Hematopoietic multipotent progenitor cell treated with erythropoietin and hydrocortisone succinate and interleukin-3 and kit ligand, for 15 days (in vitro differentiated cells): ENCODE measurements at regions not wholly inside any gene's neighbourhood (a gene's known extent, or its start where the extent isn't known, plus 50 kb on each side); places are given as distances from the start of the nearest gene placed in this dataset.

Source experiments
- DNase-seq: peaks from one replicate; pipeline ENCODE4 v3.0.0-alpha.2; 2015; ENCODE audit warnings: low spot score

DNA sequence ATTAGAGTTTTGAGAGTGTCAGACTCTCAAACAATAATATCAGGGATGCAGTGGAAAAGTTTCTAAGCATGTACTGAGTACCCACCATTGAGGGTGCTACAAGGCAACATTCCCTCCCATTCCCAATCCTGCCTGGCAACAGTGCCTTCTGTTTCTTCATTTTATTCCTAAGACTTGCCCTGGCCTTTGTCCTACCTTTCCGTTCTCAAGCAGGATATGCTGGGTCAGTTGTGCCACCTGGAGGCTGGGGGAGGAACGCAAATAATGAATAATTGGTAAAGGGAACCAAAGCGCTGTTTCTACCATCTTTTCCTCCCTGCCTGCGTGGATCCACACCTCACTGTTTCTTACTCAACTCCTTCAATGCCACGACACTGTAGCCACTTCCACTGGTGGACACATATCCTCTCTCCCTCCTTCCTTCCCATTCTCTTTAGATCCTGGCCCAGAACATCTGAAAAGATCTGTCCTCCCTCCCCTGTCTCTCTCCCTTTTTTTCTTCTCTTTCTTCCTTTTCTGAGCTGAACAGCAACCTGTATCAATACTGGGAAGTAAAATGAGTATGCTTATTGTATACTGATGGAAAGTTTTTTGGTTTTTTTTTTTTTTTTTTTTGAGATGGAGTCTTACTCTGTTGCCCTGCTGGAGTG is 149.5 kb downstream of the C9orf152 start:
- DNase-seq, result no peak

DNA sequence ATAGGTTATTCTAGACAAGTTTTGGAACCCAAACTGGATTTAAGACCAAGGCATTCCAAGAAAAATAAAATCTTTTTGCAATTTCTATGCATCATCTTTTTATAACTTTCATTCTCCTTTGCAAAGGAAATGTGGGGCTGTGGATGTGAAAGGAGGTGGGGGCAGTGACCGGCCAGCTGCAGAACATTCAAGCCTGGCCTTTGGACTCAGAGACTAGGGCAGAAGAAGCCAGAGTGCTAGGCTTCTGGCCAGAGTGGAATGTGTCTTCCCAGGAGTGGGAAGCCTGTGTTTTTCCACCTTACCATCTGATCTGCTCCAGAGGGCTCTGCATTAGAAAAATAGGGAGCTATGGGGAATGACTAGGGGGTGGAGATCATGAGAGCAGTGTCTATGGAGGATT is 148.5 kb downstream of the C9orf152 start:
- DNase-seq, result no peak

DNA sequence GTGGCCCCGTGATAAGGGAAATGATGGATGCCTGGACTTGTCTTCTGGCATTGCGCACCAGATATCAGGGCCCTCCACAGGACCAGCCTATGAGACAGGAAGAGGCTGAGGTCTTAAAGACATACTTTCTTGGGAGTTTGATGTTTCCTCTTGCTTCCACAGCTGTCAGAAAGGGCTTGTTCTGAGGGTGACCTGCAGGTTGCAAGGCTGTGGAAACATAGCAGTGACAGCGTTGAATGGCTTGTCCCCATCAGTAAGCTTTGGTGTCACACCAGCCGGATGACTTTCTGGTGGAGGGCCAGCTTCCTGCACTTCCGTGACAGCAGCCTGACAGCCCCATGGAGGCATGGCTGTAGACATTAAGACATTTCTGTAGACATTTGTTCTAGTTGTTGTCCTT is 143.2 kb downstream of the C9orf152 start:
- DNase-seq, result no peak

- DNase-seq, result no peak
Observed at GRCh38 chr9:110065532-110065931, 142.4 kb downstream of the C9orf152 start.

- no peak for DNase-seq
Observed at GRCh38 chr9:110066929-110067716, 140.8 kb downstream of the C9orf152 start.

DNA sequence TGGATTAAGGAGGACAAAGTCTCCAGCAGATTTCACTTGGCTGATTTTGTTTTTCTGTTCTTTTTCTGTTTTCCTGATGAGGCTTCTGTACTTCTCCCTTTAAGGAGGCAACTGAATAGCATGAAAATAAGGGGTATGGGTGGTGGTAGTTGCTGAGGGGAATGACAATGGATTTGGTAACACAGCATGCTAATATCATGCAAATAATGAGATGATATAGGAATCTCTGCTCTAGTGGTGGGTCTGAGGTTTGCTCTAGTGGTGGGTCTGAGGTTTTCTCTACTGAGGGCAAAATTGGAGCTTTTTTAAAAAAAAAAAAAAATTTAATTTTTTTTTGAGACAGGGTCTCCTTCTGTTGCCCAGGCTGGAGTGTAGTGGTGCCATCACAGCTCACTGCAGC is 139.7 kb downstream of the C9orf152 start:
- DNase-seq, result no peak

- no peak for DNase-seq
Observed at GRCh38 chr9:110069326-110070248, 138.4 kb downstream of the C9orf152 start.

- DNase-seq, result no peak
Observed at GRCh38 chr9:110072597-110073355, 135.2 kb downstream of the C9orf152 start.

- no peak for DNase-seq
Observed at GRCh38 chr9:110073356-110073905, 134.5 kb downstream of the C9orf152 start.

DNA sequence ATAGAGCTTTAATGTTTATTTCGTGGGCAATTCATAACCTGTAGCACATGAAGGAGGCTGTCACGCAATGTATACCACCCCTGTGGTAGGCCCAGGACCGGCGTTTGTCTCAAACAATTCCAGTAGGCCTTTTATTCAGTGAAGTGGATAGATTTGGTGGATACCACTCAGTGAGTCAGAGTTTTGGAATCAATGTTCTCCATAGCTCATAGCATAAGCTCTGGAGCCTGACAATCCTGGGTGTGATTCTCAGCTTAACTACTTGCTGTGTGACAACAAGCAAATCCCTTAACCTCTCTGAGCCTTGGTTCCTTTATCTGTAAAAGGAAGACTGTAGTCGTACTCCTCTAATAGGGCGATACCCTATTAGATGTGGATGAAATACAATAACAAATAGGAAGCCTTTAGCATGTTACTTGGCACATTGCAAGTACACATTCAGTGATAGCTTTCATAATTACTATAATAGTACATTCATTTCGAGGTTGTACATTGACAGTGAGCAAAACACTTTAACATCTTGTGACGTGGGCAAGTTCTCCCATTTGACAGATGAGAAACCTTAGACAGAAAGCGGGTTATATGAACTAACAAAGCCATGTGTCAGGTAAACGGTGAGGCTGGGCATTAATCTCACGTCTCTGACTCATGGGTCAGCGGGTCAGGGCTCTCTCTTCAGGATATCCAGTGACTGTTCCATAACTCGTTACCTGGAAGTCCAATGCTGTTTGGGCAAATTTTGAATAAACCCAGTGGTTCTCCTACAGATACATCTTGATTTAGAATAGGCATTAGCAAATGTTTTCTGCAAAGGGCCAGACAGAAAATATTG is 130.8 kb downstream of the C9orf152 start:
- DNase-seq, result no peak

- no peak for DNase-seq
Observed at GRCh38 chr9:110077925-110078324, 130.0 kb downstream of the C9orf152 start.

DNA sequence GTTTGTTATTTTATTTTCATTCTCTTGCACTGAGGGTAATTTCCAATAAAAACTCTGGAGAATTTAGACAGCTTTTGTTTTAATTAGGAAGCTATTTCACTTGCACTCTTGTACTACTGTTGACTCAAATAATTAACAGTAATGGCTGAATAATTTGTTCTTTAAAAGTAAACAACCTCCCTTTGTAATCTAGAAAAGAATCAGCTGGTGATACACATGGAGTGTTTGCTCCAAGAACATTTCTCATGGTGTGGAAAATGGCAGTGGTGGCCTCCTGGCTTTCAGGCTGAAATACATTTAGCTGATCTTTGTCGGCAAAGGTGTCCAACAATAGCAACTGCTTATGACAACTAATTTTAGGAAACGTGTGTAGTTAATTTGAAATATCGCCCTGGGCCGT is 129.4 kb downstream of the C9orf152 start:
- no peak for DNase-seq

DNA sequence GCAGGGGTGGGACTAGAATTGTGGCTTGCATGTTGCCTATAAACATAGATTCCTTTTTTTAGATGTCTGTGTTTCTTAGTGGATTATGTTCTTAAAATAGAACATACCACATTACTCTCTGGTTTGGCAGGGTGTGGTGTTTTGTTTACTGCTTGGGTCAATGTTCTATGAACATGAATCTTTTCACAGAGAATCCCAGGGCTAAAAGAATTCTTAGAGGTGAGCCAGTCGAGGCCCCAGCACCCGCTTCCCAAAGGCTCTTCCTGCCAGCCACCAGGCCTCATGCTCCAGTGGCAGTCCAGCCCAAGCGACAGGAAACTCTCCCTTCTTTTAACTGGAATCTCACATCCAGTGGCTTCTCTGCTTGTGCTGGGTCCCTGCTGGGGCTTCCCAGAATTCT is 126.6 kb downstream of the C9orf152 start:
- no peak for DNase-seq

DNA sequence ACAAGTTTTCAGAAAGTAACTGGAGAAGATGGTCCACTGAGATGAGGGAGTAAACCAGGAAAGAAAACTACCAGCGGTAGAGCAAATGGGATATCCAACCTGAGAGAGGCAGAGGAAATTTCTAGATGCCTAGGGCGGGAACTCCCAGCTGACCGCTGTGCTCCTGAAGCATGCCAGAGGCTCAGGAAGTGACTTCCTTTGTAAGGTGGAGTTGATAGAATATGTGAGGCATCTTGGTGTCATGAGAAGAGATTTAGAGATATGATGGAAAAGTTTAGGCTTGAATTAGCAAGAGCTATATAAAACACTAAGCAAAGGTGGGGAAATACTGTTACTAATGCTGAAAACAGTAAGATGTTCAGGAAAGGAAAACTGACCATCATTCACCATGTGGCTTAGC is 124.1 kb downstream of the C9orf152 start:
- DNase-seq, result no peak

DNA sequence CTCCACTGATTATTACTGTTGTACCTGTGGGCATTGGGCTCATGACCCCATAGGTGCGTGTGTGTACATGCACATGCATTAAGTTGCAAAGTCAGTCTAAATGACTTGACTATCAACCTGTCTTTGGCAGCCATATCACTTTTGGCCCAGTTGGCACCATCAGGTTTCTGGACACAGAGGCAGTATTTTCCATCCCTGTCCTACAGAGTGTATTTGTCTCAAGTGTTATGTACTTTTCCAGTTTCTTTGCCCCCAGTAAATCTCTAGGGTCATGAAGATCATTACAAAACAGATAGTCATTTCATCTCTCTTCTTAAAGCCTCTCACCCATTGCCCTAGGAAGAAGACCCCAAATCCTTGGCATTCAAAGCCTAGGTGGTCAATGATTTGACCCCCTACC is 121.4 kb downstream of the C9orf152 start:
- no peak for DNase-seq

GRCh38 chr9:110087605-110088004 is 120.4 kb downstream of the C9orf152 start:
- DNase-seq, result no peak

DNA sequence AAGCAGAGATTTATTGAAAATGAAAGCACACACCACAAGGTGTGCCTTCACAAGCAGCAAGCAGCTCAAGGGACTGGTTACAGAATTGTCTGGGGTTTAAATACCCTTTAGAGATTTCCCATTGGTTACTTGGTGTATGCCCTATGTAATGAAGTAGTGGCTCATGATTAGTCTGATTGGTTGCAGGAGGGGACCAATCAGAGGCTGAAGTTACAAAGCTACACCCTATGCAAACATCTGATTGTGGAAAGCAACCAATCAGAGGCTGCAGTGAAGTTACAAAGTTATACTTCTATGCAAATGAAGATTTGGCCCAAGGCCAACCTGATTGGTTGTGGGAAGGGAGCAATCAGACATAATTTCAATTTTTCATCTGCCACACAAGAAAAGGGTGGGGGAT is 119.9 kb downstream of the C9orf152 start:
- DNase-seq, result peak; percentile 11

- DNase-seq, result no peak
Observed at GRCh38 chr9:110089681-110090370, 118.1 kb downstream of the C9orf152 start.

- no peak for DNase-seq
Observed at GRCh38 chr9:110092792-110093191, 115.2 kb downstream of the C9orf152 start.

DNA sequence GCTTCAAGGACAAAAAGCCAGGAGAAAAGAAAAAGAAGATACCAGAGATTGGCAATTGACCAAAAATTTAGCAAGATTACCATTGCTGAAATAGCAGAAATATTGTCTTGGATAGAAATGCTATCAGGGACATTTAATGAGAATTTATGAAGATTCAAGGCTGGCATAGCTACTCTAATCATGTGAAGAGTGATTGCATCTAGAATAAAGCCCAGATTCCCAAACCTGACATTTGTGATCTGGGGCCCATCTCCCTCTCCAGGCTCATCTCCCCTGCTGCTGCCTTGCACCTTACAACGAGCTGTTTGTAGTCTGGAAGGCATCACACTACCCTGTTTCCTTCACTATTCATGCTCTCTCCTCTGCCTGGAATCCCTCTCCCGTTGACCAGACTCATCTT is 114.5 kb downstream of the C9orf152 start:
- no peak for DNase-seq
